ENCODE measurements at regions not wholly inside any gene's neighbourhood (a gene's known extent, or its start where the extent isn't known, plus 50 kb on each side); places are given as distances from the start of the nearest gene placed in this dataset.

DNA sequence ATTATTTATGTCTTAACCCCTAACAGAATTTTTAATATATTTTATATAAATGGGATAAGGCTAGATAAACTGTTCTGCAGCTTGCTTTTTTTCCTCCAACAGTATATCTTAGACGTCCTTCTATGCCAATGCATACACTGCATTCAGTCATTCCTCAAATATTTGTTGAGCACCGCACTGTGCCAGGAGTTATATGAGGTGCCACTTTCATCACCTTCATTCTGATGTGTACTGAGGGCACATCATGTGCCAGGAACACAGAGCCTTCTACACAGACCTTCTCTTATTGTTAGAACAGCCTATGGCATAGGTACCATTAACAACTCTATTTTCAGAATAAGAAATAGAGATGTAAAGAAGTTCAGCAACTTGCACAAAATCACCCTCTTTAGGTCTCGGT, 570.1 kb downstream of the CDK5RAP2 start:
- DNase-seq (ENCODE audit: low read depth, low spot score) = no peak

DNA sequence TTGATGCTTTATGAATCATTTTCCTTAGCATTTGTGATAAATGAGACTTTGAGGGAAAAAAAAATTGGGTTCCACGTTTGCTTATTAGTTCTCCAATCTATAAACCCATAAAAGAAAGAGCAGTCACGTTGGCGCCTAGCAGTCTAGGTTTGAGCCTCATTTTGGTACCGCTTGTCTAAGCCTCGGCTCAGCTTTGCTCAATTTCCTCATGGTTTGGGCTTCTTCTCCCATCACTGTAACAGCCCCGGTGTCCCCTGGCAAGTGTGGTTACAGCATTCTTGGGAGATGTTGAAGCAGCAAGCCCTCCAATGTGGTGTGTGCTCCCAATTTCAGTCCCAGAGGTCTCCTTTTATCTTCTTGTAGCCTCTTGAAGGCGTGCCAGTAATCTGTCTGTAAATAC, 578.4 kb downstream of the CDK5RAP2 start:
- DNase-seq (ENCODE audit: low read depth, low spot score) = no peak

DNA sequence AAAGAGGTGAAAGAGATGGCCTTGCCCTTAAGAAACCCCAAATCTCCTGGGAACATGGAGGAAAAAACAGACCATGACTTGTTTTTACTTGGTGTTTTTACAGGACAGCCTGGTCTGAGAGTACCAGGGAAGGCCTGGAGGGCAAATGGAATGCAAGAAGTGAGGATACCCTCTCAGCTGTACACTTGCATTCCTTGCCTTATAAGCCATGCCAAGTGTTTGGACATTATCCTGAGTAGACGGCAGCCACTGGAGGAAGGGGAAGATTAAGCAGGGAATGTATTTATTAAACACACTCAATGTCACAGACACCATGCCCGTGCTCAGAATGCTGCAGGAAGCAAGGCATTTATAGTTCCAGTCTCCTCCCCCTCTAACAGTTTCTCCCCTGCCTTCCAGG, 581.4 kb downstream of the CDK5RAP2 start:
- DNase-seq (ENCODE audit: low read depth, low spot score) = peak; percentile 47

DNA sequence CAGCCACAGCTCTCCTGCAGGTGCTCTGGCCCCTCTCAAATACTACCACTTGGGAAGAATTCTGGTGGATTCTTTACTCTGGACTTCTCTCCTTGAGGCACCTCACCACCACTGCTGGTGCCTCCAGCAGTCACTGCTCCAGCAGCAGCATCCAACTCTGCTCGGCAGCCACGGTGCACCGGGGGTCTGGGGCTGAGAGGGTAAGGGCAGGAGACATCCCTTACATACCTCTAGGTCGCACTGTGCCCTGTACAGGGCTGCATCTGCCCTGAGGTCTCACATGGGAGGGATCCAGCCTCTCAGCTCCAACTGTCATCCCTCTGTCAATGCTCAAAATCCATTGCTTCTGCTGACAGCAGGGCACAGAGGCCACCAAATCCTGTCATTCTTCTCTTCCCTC, 588.2 kb downstream of the CDK5RAP2 start:
- DNase-seq (ENCODE audit: low read depth, low spot score) = no peak

DNA sequence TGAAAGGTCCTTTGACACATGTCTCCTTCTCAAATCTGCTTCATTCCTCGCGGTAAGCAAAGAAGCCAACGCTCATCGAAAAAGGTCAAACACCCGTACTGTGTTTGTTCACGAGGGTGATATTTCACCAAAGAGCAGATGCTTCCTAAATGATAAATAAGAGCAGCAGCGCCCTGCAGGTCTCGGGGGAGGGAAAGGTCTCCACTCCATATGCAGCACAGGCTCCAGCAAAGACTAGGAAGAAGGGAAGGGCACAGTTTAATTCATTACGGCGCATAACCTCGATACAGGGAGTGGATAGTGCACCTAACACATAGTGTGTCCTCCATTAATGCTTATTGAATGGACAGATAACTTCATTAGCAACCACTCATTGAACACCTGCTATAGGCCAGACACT, 593.3 kb downstream of the CDK5RAP2 start:
- no peak for DNase-seq (ENCODE audit: low read depth, low spot score)

DNA sequence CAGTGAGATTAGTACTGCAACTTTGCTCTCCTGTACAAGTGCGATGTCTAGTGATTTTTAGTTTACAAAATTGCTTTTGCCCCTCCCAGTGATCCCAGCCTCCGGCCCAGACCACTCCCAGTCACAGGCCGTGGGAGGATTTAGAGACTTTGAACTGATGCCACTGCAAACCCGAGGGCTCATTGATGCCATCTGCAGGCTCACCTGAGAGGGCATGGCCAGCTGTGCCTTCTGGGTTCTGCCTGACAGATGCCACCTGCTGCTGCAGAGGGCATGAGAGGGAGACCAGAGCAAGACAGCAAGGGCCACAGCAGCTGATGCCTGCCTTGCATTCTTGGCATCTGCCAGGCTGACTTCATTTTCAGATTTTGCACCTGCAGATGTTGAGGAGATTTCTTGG, 593.8 kb downstream of the CDK5RAP2 start:
- DNase-seq (ENCODE audit: low read depth, low spot score) = no peak

DNA sequence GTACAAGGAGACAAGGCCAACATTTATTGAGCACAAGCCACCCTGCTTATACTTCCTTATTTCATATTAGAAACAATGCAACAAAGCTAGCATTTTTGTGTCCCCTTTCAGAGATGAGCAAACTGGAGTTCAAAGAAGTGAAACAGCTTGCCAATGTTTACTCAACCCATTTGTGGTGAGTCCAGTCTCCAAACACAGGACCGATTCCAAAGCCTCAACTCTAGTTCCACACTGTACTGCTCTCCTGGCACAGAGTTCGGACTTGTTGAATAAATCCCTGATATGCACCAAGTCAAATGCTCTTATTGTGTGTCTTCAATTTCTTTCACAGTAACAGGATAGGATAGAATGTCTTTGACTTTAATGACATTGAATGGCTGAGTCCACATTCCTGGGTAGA, 604.8 kb upstream of the BRINP1 start:
- DNase-seq (ENCODE audit: low read depth, low spot score) = no peak

DNA sequence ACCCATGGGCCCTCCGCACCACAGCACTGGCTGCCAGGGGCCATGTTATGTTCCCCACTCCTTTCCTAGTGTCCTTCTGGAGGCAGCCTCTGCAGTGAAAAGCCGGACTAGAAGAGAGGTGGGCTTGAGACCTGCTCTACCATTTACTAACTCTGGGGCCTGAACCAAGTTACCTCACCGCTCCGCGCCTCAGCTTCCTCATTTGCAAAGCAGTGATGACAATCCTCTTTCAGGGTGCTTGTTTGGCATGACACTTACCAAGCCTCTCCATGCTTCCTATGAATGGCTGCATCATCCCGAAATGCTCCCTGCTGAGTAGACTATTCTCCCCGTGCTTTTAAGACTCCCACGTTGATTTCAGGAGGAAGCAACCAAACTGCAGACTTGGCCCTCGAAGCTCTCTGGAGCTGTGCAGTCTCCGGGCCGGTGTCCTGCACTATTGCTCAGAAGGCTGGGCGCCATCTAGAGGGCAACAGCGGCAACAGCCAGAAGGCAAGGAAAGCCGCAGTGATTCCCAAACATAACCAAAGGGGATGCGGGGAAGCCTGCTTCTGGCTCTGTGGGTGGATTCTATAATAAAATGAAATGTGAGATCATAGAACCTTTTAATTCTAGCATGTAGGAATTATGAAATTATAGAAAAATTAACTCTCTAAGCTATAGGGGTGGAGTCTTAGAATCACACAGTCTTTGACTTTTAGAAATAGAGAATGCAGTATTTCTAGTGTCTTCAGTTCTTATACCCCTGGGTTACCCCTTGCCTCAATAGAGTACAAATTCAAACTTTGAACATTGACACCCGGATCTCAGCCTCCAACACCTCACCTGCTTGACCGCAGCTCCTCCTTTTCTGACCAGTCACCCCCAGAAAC, 599.8 kb upstream of the BRINP1 start:
- DNase-seq (ENCODE audit: low read depth, low spot score) = peak; percentile 81

DNA sequence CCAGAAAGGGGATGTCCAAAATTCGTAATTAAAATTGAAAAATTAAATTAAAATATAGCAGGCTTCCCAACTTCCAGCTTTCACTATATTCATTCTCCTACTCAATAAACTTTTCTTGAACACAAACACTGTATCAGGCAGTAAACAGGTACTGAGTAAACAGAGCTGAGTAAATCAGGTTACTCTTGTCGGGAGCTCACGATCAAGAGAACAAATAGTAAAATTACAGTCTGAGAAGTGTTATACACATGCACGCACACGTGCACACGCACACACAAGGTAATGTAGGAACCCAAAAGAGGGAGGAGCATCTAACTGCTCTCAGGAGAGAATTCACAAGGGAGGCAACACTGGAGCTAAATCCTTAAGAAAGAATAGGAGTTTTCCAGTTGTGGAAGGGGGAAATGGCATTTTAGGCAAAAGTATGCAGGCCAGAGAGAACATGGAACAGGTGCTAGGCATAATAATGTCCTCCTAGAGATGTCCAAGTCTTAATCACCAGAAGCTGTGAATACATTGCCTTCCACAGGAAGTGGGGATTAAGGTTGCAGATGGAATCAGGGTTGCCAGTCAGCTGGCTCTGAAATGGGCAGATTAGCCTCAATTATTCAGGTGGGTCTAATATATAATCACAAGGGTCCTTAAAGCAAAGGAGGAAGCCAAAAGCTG, 598.8 kb upstream of the BRINP1 start:
- DNase-seq (ENCODE audit: low read depth, low spot score) = no peak

DNA sequence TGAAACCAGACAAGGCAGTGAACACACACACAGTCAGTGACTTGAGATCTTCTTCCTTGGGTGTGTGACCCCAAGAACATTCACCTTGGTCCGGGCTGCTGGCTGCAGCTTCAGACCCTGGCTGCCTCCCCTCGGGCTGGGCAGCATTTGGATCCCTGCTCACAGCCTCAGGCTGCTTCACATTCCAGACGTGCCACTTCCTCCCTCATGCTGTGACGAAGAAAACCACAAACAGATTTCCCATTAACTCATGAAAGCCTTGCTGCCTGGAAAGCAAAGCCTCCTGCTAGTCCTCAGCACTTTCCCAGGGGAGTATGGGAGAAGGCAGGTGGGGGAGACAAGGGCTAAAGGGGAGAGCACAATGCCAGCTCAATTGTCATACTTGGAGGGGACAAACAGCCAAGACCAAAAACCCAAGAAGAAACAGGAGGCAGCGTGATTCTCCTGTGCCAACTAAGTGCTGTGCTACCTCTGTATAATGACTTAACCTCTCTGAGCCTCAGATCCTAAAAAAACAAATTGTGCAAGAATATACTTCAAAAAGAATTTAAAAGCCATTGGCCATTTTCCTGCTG, 594.6 kb upstream of the BRINP1 start:
- DNase-seq (ENCODE audit: low read depth, low spot score) = peak; percentile 97

DNA sequence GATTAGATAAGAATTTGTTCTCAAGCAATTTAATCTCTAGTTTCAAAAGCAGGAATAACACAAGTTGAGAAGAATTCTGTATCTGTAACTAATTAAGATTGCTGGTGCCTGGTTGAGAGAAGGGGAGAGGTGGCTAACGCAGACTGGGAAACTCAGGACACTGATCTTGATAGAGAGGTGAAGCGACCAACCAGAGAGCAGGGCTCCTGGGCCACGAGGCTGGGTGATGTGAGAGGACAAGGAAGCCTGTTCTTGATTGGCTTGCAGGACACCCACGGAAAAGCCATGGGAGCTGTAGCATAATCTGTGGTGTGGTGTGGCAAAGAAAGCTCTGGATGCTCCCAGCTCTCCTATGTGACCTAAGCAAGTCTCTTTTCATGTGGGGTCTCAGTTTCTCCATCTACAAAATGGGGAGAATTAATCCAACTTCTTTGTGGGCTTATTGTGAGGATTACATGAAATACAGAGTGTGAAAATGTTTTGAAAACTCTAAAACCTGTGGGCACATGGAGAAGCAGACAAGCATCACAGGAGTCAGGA, 594.1 kb upstream of the BRINP1 start:
- DNase-seq (ENCODE audit: low read depth, low spot score) = peak; percentile 78

DNA sequence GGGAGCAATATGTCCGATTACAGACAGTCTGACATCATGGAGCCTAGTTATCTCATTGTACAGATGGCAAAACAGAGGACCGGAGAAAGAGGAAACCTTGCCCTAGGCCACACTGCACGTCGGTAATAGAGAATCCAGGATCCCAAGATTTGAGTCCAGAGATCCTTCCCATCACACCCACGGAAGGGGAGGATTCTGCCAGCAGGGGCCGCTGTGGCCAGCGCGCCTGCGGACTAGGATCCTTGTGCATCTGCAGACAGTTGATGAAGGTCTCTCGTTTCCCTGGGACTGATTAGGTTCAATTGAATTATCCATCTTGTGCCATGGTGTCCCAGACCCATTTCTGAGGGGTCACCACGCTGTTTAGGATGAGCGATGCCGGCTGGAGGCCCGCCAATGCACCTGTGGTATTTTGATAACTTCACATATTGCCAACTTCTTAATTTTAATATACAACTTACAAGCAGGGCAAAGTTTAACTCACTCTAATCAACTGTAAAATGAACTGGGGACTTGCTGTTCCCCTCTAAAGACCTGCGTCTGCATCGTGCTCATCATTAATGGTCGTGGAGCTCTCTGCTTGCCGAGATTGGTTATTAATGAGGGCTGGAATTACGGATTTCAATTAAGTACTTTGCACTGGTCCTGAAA, 592.7 kb upstream of the BRINP1 start:
- peak; percentile 79 for DNase-seq (ENCODE audit: low read depth, low spot score)

DNA sequence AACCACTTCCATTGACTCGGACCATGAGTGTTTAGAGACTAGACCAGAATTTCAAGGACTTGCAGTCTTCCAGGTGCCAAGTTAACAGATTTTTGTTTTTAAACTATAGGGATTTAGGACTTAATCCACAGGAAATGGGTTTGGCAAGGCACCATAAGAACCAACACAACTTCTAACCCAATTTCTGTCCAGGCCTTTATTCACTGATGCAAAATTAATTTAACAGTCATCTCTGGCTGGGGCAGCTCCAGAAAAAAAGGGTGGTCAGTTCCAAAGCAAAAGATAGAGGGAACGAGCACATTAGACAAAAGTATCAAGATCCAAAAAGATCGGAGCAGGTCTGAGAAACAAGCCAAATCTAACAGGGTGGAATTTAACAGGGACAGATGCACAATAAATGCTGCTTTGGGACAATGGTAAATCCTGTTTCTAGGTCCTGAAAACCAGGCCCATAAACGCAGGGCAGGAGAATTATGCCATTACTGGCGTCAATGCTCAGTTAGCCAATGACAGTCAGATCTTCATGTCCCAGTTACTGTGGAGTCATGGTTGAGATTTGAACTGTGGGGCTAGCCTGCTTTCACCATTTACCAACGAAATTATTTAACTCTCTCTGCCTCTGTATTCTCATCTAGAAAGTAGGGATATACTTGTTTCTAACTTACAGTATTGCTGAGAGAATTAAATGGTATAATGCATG, 590.8 kb upstream of the BRINP1 start:
- DNase-seq (ENCODE audit: low read depth, low spot score) = no peak

DNA sequence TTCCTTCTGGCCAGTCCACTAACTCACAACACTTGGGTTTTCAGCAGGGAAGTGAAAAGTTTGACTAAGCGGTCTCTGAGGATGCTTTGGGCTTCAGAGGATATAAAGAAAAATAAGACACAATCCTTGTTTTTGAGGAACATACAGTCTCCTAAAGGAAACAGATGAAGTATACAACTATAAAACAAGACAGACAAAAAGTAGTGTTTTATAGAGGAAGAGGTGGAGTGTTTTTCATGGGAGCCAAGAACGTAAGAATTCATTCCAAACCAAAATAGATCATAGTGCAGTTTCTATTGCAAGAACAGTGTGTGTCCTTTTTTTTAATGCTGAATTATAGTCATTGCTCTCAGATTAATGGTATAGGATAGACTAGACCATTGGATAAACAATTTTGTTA, 586.9 kb upstream of the BRINP1 start:
- no peak for DNase-seq (ENCODE audit: low read depth, low spot score)

DNA sequence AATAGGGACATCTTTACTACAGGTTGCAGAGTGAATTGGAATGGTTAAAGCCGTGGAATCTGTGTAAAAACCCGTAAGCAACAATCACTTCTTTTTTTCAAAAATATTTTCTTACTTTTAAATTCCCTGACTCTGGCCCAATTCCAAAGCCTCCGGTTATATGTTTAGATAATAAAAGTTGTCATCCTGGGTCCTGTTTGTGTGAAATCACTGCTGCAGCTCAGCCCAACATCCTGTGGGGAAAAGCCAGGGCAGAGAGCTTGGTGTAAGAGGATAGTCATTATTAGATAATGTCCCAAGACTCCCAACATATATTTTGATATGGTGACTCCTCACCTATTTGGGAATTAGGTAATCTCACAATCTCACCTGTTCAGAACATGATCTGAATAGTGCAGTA, 586.0 kb upstream of the BRINP1 start:
- DNase-seq (ENCODE audit: low read depth, low spot score) = no peak

DNA sequence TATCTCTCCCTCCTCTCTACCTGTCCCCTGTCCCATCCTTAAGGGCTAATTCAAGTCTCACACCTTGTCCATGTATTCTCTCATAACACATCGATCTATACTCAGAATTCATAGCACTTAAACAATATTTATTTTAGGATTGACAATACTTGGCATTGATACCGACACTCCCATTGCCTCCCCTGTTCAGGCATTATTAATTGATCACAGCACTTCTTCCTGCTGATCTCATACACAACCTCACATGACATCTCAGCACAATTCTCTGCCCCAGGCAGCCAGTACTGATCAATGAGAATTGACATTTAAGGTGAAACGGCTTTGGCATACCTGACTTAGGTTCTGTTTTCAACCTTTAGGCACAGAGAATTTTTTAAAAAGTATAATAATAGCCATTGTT, 582.4 kb upstream of the BRINP1 start:
- DNase-seq (ENCODE audit: low read depth, low spot score) = no peak

DNA sequence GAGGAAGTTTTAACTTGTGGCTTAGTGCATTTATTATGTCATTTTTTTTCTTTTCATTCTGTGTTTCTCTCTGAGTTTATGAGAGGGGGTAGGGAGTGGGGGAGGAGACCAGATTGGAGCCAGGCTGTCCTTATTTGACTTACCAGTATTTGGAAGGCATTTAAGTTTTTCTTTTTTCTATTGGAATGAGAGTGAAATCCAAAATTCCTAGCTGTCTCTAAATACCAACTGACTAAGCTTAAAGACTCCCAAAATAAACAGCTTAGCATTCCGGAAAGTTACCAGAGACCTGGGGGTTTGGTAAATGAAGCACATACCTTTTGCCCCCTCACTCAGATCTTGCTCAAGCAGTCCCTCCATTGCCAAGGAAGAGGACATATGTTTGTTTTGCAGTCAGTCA, 581.9 kb upstream of the BRINP1 start:
- no peak for DNase-seq (ENCODE audit: low read depth, low spot score)

DNA sequence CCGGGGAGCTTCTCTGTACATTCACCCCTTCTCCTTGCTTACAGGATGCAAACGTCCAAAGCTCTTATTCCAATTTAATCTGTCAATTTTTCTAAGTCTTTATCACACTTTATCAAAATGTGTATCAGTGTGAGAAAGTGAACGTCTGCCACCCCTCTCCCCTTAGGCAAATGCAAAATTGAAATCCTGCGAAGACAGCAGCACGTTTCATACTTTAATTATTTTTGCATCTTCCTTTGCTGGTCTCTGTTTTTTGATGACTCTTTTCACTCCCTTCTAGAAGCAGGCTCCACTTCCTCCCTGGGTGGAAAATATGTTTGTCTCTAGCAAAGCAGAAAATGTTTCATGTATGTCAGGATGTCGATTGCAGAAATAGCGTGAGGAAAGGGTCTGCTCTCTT, 576.5 kb upstream of the BRINP1 start:
- DNase-seq (ENCODE audit: low read depth, low spot score) = no peak

DNA sequence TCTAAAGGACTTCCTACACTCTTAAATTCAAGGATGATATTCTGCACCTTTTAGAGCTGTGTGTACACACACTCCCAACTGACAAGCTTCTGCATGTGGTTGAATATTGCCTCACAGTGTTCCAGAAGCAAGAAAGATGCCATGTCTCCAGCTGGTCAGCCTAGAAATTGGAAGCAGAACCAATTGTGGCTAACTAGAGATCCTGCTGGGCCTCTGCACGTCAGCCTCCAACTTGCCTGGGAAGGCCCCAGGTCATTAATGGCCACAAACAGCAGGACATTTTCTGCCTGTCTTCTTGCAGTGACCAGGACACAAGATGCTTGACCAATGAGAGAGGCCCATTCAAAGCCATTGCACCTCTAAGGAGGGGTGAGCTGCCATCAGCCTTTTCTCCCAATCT, 571.9 kb upstream of the BRINP1 start:
- DNase-seq (ENCODE audit: low read depth, low spot score) = no peak

DNA sequence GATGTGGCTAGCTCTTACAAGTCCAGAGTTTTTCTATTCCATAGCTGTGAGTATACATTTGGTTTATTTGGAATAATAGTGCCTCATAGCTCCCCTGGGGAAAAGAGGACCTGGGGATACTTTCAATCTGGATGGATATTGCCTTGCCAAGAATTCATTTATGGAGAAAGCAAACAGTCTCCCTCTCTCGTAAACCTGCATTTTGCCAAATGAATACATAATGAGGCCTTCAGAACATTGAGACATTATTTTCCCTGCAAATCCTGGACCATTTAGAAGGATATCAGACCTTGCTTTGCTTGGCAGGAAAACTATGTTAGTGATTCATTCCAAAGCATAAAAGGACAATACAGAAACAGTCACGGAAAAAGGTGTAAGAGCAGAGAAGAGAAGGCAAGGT, 569.6 kb upstream of the BRINP1 start:
- DNase-seq (ENCODE audit: low read depth, low spot score) = no peak

DNA sequence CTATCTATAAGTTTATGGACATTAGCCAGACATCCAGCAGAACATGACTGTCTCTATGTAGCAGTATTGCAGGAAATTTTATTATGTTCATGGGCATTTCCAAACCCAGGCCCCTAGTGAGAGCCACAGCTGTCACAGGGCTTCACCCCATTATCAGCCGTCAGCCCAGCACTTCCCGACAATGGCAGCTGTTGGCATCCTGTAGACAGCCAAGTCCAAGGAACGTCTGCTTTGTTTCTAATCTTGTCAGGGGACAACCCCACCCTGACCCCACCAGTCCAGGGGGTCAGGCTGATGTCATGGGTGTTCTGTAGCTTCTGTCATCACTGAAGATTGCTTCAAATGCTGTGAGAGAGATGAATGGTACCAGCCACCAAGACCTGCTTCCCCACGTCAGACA, 565.3 kb upstream of the BRINP1 start:
- no peak for DNase-seq (ENCODE audit: low read depth, low spot score)

DNA sequence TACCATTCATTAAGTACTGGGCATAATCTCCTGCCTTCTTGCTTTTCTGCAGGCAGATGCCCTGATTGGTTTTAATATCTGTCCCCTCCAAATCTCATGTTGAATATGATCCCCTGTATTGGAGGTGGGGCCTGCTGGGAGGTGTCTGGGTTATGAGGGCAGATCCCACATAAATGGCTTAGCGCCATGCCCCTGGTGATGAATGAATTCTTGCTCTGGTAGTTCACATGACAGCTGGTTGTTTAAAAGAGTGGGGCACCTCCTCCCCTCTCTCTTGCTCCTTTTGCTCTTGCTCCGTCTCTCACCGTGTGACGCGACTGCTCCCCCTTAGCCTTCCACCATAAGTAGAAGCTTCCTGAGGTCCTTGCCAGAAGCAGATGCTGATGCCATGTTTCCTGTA, 564.0 kb upstream of the BRINP1 start:
- no peak for DNase-seq (ENCODE audit: low read depth, low spot score)
